HepG2 (cell line): ENCODE measurements at regions not wholly inside any gene's neighbourhood (a gene's known extent, or its start where the extent isn't known, plus 50 kb on each side); places are given as distances from the start of the nearest gene placed in this dataset.

Source experiments
- ATAC-seq: fragments of 200-7000 bp; cut with Tn5 transposase; 3 replicates; pipeline ENCODE4 v1.9.1; 2020; ENCODE audit warnings: mild to moderate bottlenecking, moderate library complexity
- BruUV-seq: library from RNA; stranded (reverse); fragments of 400-500 nt; replicated peaks from 2 replicates; lab custom pipeline; 2021; lab: Mats Ljungman, UMichigan
- CTCF ChIA-PET: fragments of 300-600 bp; formaldehyde crosslinking; extraction: SDS; loops from one replicate; lab custom pipeline; 2021; ENCODE audit warnings: low total read pairs, inconsistent platforms, low intra/inter-chr PET ratio; lab: Yijun Ruan, JAX
- POLR2A ChIA-PET: fragments of 350-600 bp; sonication (Branson Sonifier 250); formaldehyde crosslinking; loops from one replicate; lab custom pipeline; 2020; ENCODE audit warnings: antibody characterized with exemption, inconsistent platforms; lab: Yijun Ruan, JAX
- DNase-seq: peaks from one replicate; pipeline ENCODE4 v3.0.0-alpha.2; 2015; ENCODE audit warnings: low spot score
- FAIRE-seq: peaks from 3 replicates; lab custom pipeline; 2011; peaks lifted over from hg19 to GRCh38; lab: Jason Lieb, UNC
- H2AFZ ChIP-seq: one replicate; pipeline ENCODE4 v1.6.1; 2011; ENCODE audit warnings: low read length, inconsistent platforms
- H3K27ac ChIP-seq: fragments of 300-600 bp; 3 replicates; pipeline ENCODE4 v1.8.0; 2011; ENCODE audit warnings: mixed run types, mild to moderate bottlenecking, mixed read lengths, low read length, inconsistent platforms; ENCODE audit not compliant: insufficient read depth; ENCODE audit errors: extremely low read length
- H3K27me3 ChIP-seq, 2 experiments: fragments of 200-600 bp in 1 of 2; 2 replicates in 1 of 2; 3 replicates in 1 of 2; pipeline versions ENCODE4 v1.6.0 to v1.8.0; 2011; ENCODE audit warnings: low read length in 2 of 2, mild to moderate bottlenecking in 2 of 2, moderate library complexity in 2 of 2, inconsistent platforms in 1 of 2; ENCODE audit not compliant: insufficient read depth in 2 of 2, control insufficient read depth in 1 of 2
- H3K36me3 ChIP-seq, 2 experiments: fragments of 200-600 bp in 1 of 2; replicated peaks in 1 of 2; 2 replicates in 1 of 2; 3 replicates in 1 of 2; pipeline versions ENCODE4 v1.5.1 to v1.8.0; 2011; ENCODE audit warnings: low read length in 2 of 2, inconsistent platforms in 1 of 2; ENCODE audit not compliant: insufficient read depth in 2 of 2, control insufficient read depth in 1 of 2
- H3K4me1 ChIP-seq: 2 replicates; pipeline ENCODE4 v1.5.1; 2012; ENCODE audit warnings: low read length, inconsistent platforms; ENCODE audit not compliant: insufficient read depth
- H3K4me2 ChIP-seq: 2 replicates; pipeline ENCODE4 v1.6.0; 2011; ENCODE audit warnings: low read depth, low read length, inconsistent platforms
- H3K4me3 ChIP-seq, 3 experiments: fragments of 200-600 bp in 1 of 3; sonication (generic), shearing (Covaris generic) in 1 of 3; replicated peaks in 1 of 3; 2 replicates each; pipeline ENCODE4 v1.5.1; 2011 to 2016; ENCODE audit warnings: low read length in 3 of 3, inconsistent platforms in 2 of 3, low read depth in 2 of 3, mild to moderate bottlenecking in 2 of 3, control low read depth in 1 of 3, mixed read lengths in 1 of 3; ENCODE audit not compliant: insufficient read depth in 1 of 3
- H3K79me2 ChIP-seq: one replicate; pipeline ENCODE4 v1.6.1; 2011; ENCODE audit warnings: low read length, inconsistent platforms; ENCODE audit not compliant: insufficient read depth
- H3K9ac ChIP-seq: 2 replicates; pipeline ENCODE4 v1.6.0; 2011; ENCODE audit warnings: mild to moderate bottlenecking, low read depth, low read length, inconsistent platforms; ENCODE audit not compliant: insufficient read depth
- H3K9me3 ChIP-seq: 2 replicates; pipeline ENCODE4 v1.5.1; 2012; ENCODE audit warnings: mild to moderate bottlenecking, low read length
- H4K20me1 ChIP-seq: 2 replicates; pipeline ENCODE4 v1.6.0; 2011; ENCODE audit warnings: inconsistent platforms, mild to moderate bottlenecking, low read length, moderate library complexity; ENCODE audit not compliant: insufficient read depth
- AHR ChIP-seq: IDR thresholded peaks from 2 replicates; pipeline ENCODE4 v1.6.1; 2018; ENCODE audit warnings: missing genetic modification reagents, missing compliant biosample characterization
- FOXO1 ChIP-seq: sonication (generic); formaldehyde crosslinking; IDR thresholded peaks from 2 replicates; pipeline ENCODE4 v1.4.0; 2020; ENCODE audit warnings: missing genetic modification reagents
- ISX ChIP-seq: sonication (generic); formaldehyde crosslinking; conservative IDR thresholded peaks from 2 replicates; pipeline ENCODE4 v1.5.0; 2020; ENCODE audit warnings: missing genetic modification reagents
- KLF6 ChIP-seq: IDR thresholded peaks from 2 replicates; pipeline ENCODE4 v1.8.0; 2016; ENCODE audit warnings: missing biosample characterization, missing genetic modification reagents
- SYNCRIP ChIP-seq: fragments of 200-400 bp; formaldehyde crosslinking; IDR thresholded peaks from 2 replicates; pipeline ENCODE4 v1.6.1; 2018; ENCODE audit warnings: mild to moderate bottlenecking, low read depth, low read length; ENCODE audit not compliant: insufficient read depth
- TFAP4 ChIP-seq: sonication (generic); IDR thresholded peaks from 2 replicates; pipeline ENCODE4 v1.6.1; 2016; ENCODE audit warnings: low read depth, borderline replicate concordance
- TOE1 ChIP-seq: sonication (generic); formaldehyde crosslinking; IDR thresholded peaks from 2 replicates; pipeline ENCODE4 v1.4.0; 2020; ENCODE audit warnings: mild to moderate bottlenecking, missing genetic modification reagents
- ZNF160 ChIP-seq: sonication (generic); formaldehyde crosslinking; IDR thresholded peaks from 2 replicates; pipeline ENCODE4 v1.8.0; 2022; ENCODE audit warnings: mild to moderate bottlenecking, inconsistent platforms, missing genetic modification reagents
- ZNF180 ChIP-seq: sonication (generic); formaldehyde crosslinking; IDR thresholded peaks from 2 replicates; pipeline ENCODE4 v1.4.0; 2020; ENCODE audit warnings: low read depth, missing genetic modification reagents, borderline replicate concordance
- ZNF329 ChIP-seq: sonication (generic); formaldehyde crosslinking; IDR thresholded peaks from 2 replicates; pipeline ENCODE4 v1.9.0; 2021; ENCODE audit warnings: low read depth, mild to moderate bottlenecking, missing genetic modification reagents
- ZNF501 ChIP-seq: sonication (generic); formaldehyde crosslinking; IDR thresholded peaks from 2 replicates; pipeline ENCODE4 v1.5.1; 2020; ENCODE audit warnings: mild to moderate bottlenecking, moderate library complexity, missing genetic modification reagents
- ZNF556 ChIP-seq: sonication (generic); formaldehyde crosslinking; IDR thresholded peaks from 2 replicates; pipeline ENCODE4 v1.4.0; 2020; ENCODE audit warnings: mild to moderate bottlenecking, missing genetic modification reagents, borderline replicate concordance
- ZNF709 ChIP-seq: sonication (generic); formaldehyde crosslinking; IDR thresholded peaks from 2 replicates; pipeline ENCODE4 v1.5.0; 2020; ENCODE audit warnings: mild to moderate bottlenecking, missing genetic modification reagents
- ZNF720 ChIP-seq: sonication (generic); formaldehyde crosslinking; IDR thresholded peaks from 2 replicates; pipeline ENCODE4 v1.4.0; 2020; ENCODE audit warnings: missing genetic modification reagents
- ZNF816 ChIP-seq: sonication (generic); formaldehyde crosslinking; IDR thresholded peaks from 2 replicates; pipeline ENCODE4 v1.8.0; 2022; ENCODE audit warnings: missing genetic modification reagents, mild to moderate bottlenecking, borderline replicate concordance
- WGBS: methylation state at CpG from one replicate; pipeline ENCODE4 v1.1.6; 2017; ENCODE audit warnings: low lambda C conversion rate; 5-methylcytosine and 5-hydroxymethylcytosine counted together
- in situ Hi-C: cut with HindIII; loops from 2 replicates; pipeline ENCODE4 v1.10.0; 2017; ENCODE audit warnings: low pct_unique_long_range_greater_than_20kb; ENCODE audit not compliant: extremely low pct_ligation_motif_present
- intact Hi-C: fragments of 100-400 bp; cut with micrococcal nuclease; formaldehyde crosslinking; loops from one replicate; pipeline ENCODE4 v1.10.0; 2022; ENCODE audit not compliant: unreplicated experiment
- TF ChIP-seq, protein P1 (sequence below): sonication (generic); formaldehyde crosslinking; IDR thresholded peaks from 2 replicates; pipeline ENCODE4 v1.5.0; 2020; ENCODE audit warnings: mild to moderate bottlenecking, missing genetic modification reagents, borderline replicate concordance
- TF ChIP-seq, protein P2 (sequence below): IDR thresholded peaks from 2 replicates; pipeline ENCODE4 v1.6.1; 2016; ENCODE audit warnings: mild to moderate bottlenecking
- TF ChIP-seq, protein P3 (sequence below): sonication (generic); formaldehyde crosslinking; IDR thresholded peaks from 2 replicates; pipeline ENCODE4 v1.5.1; 2020; ENCODE audit warnings: mild to moderate bottlenecking, missing genetic modification reagents, moderate library complexity

DNA sequence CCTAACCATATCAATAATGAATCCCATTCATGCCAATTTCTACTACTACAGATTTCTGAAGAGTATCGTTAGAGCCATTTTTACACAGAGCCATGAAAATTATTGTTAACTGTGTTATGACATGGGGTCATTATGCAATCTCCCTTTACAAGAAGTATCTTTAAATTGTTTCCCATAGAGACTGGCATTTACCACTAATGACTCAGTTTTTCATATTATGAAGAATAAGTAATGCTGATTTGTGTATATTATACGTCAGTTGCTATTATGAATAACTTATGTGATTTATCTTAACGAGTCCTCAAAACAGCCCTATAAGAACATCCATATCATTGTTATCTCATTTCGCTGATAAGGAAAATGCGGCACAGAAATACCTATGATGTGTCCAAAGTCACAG is 173.8 kb downstream of the KCNJ2 start:
- WGBS, result 20% methylated on average over 5 of the region's 5 CpGs
- no TSS peak for BruUV-seq

More for the DNA sequence above, 173.8 kb downstream of the KCNJ2 start:
- H4K20me1 ChIP-seq, result no peaks in the 10 kb centered on the region
- TF ChIP-seq ZNF556 (CRISPR knock-in tag) (no peak), FOXO1 (CRISPR knock-in tag) (no peak), ZNF709 (CRISPR knock-in tag) (no peak), ZNF816 (CRISPR knock-in tag) (no peak), SYNCRIP (no peak), ZNF329 (no peak), ZNF720 (CRISPR knock-in tag) (no peak), ZNF180 (CRISPR knock-in tag) (no peak), ZNF501 (CRISPR knock-in tag) (no peak), ISX (CRISPR knock-in tag) (no peak), TFAP4 (no peak), AHR (no peak), TOE1 (CRISPR knock-in tag) (no peak), KLF6 (CRISPR knock-in tag) (no peak), ZNF160 (CRISPR knock-in tag) (no peak)
- TF ChIP-seq, protein P1, sequence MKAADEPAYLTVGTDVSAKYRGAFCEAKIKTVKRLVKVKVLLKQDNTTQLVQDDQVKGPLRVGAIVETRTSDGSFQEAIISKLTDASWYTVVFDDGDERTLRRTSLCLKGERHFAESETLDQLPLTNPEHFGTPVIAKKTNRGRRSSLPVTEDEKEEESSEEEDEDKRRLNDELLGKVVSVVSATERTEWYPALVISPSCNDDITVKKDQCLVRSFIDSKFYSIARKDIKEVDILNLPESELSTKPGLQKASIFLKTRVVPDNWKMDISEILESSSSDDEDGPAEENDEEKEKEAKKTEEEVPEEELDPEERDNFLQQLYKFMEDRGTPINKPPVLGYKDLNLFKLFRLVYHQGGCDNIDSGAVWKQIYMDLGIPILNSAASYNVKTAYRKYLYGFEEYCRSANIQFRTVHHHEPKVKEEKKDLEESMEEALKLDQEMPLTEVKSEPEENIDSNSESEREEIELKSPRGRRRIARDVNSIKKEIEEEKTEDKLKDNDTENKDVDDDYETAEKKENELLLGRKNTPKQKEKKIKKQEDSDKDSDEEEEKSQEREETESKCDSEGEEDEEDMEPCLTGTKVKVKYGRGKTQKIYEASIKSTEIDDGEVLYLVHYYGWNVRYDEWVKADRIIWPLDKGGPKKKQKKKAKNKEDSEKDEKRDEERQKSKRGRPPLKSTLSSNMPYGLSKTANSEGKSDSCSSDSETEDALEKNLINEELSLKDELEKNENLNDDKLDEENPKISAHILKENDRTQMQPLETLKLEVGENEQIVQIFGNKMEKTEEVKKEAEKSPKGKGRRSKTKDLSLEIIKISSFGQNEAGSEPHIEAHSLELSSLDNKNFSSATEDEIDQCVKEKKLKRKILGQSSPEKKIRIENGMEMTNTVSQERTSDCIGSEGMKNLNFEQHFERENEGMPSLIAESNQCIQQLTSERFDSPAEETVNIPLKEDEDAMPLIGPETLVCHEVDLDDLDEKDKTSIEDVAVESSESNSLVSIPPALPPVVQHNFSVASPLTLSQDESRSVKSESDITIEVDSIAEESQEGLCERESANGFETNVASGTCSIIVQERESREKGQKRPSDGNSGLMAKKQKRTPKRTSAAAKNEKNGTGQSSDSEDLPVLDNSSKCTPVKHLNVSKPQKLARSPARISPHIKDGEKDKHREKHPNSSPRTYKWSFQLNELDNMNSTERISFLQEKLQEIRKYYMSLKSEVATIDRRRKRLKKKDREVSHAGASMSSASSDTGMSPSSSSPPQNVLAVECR, result no peak
- TF ChIP-seq, protein P2, sequence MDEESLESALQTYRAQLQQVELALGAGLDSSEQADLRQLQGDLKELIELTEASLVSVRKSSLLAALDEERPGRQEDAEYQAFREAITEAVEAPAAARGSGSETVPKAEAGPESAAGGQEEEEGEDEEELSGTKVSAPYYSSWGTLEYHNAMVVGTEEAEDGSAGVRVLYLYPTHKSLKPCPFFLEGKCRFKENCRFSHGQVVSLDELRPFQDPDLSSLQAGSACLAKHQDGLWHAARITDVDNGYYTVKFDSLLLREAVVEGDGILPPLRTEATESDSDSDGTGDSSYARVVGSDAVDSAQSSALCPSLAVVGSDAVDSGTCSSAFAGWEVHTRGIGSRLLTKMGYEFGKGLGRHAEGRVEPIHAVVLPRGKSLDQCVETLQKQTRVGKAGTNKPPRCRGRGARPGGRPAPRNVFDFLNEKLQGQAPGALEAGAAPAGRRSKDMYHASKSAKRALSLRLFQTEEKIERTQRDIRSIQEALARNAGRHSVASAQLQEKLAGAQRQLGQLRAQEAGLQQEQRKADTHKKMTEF, result no peak
- TF ChIP-seq, protein P3, sequence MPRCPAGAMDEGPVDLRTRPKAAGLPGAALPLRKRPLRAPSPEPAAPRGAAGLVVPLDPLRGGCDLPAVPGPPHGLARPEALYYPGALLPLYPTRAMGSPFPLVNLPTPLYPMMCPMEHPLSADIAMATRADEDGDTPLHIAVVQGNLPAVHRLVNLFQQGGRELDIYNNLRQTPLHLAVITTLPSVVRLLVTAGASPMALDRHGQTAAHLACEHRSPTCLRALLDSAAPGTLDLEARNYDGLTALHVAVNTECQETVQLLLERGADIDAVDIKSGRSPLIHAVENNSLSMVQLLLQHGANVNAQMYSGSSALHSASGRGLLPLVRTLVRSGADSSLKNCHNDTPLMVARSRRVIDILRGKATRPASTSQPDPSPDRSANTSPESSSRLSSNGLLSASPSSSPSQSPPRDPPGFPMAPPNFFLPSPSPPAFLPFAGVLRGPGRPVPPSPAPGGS (CRISPR knock-in tag), result no peak
- TF ChIP-seq, all 625 proteins: peak for 0
- DNase-seq (no peak), ATAC-seq (no peak), FAIRE-seq (no peak)
- Histone ChIP-seq H3K4me3 (no peak overlapping the region), H3K27me3 (no peaks in the 10 kb centered on the region), H3K9me3 (peaks cover 98% of the 10 kb centered on the region), H3K36me3 (no peaks in the 10 kb centered on the region), H2AFZ (no peak overlapping the region), H3K27ac (no peak overlapping the region), H3K79me2 (no peaks in the 10 kb centered on the region), H3K4me1 (no peaks in the 10 kb centered on the region), H3K9ac (no peak overlapping the region), H3K4me2 (no peak overlapping the region)
- in situ Hi-C loops (no loop called here), intact Hi-C loops (no loop called here)
- ChIA-PET CTCF (no interaction called here), POLR2A (no interaction called here)
